ENCODE measurements at regions not wholly inside any gene's neighbourhood (a gene's known extent, or its start where the extent isn't known, plus 50 kb on each side); places are given as distances from the start of the nearest gene placed in this dataset.

DNA sequence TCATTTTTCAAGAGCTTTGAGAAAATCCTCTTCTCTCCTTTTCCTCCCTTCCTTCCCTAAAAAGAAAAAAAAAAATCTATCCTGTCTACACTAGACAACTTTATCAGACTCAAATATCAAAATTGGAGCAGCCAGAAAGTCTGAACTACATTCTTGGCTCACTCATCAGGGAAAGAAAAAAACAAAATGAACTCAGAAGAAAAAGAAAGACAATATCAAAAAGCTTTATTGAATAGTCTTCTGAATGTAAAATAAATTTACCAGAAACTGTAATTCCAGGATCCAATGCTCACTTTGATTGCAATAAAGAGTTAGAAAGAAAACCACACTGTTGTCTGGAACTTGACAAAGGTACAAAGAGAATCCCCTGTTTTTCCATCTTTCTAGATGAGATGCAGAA, 507.2 kb upstream of the MPDZ start:
- TF ChIP-seq POLR2A (IDR thresholded peaks at IDR 0.05) (no peak), EP300 (IDR thresholded peaks at IDR 0.05) (no peak), POLR2AphosphoS5 (IDR thresholded peaks at IDR 0.05) (no peak)
- TF ChIP-seq, protein P1, sequence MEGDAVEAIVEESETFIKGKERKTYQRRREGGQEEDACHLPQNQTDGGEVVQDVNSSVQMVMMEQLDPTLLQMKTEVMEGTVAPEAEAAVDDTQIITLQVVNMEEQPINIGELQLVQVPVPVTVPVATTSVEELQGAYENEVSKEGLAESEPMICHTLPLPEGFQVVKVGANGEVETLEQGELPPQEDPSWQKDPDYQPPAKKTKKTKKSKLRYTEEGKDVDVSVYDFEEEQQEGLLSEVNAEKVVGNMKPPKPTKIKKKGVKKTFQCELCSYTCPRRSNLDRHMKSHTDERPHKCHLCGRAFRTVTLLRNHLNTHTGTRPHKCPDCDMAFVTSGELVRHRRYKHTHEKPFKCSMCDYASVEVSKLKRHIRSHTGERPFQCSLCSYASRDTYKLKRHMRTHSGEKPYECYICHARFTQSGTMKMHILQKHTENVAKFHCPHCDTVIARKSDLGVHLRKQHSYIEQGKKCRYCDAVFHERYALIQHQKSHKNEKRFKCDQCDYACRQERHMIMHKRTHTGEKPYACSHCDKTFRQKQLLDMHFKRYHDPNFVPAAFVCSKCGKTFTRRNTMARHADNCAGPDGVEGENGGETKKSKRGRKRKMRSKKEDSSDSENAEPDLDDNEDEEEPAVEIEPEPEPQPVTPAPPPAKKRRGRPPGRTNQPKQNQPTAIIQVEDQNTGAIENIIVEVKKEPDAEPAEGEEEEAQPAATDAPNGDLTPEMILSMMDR (IDR thresholded peaks at IDR 0.05), result no peak

All from sigmoid colon (tissue), 4 donors.